ENCODE measurements at regions not wholly inside any gene's neighbourhood (a gene's known extent, or its start where the extent isn't known, plus 50 kb on each side); places are given as distances from the start of the nearest gene placed in this dataset.

GRCh38 chr6:104014163-104014959, 845.4 kb downstream of the HACE1 start:
- no peak overlapping the region for H3K27ac ChIP-seq (ENCODE audit: insufficient read depth, low read depth, low read length)
- FAIRE-seq (no peak), DNase-seq (ENCODE audit: low read depth, low spot score) (no peak)
- BruUV-seq (replicated peaks), result no TSS peak
- H3K27me3 ChIP-seq (ENCODE audit: control insufficient read depth in 2 of 2, insufficient read depth in 2 of 2, low read length in 2 of 2), result no peaks in the 10 kb centered on the region
- ChIA-PET CTCF (no interaction called here), POLR2A (no interaction called here)
- H3K9me1 ChIP-seq (replicated peaks; ENCODE audit: control insufficient read depth, extremely low read depth, insufficient read depth, low read length), result no peaks in the 10 kb centered on the region
- no peaks in the 10 kb centered on the region for H3K9me3 ChIP-seq (replicated peaks; ENCODE audit: control insufficient read depth, insufficient read depth, low read length)
- H3K36me3 ChIP-seq (ENCODE audit: control insufficient read depth in 2 of 2, extremely low read depth in 1 of 2, insufficient read depth in 2 of 2, low read length in 2 of 2), result no peaks in the 10 kb centered on the region
- no peaks in the 10 kb centered on the region for H3K4me1 ChIP-seq (ENCODE audit: control insufficient read depth, extremely low read depth, insufficient read depth, low read length)
- H2AFZ ChIP-seq (ENCODE audit: low read depth, low read length), result no peak overlapping the region
- H4K20me1 ChIP-seq (replicated peaks; ENCODE audit: control insufficient read depth, extremely low read depth, insufficient read depth, low read length), result no peaks in the 10 kb centered on the region
- TF ChIP-seq GATA2 (IDR thresholded peaks at IDR 0.05; ENCODE audit: insufficient read depth, insufficient read length, low read depth, low read length), result no peak
- TF ChIP-seq CTCF (IDR thresholded peaks at IDR 0.05; ENCODE audit: extremely low read depth in 1 of 2, insufficient read depth in 1 of 2, low read depth in 1 of 2, low read length in 2 of 2), result no peak
- TF ChIP-seq MYC (IDR thresholded peaks at IDR 0.05; ENCODE audit: low read depth, low read length), result no peak
- no peak for TF ChIP-seq POLR2A (IDR thresholded peaks at IDR 0.05; ENCODE audit: low read depth, low read length)
- no peak for TF ChIP-seq JUN (IDR thresholded peaks at IDR 0.05; ENCODE audit: borderline replicate concordance, insufficient read depth, insufficient read length, low read depth)
- no peak for TF ChIP-seq MAX (IDR thresholded peaks at IDR 0.05; ENCODE audit: insufficient read depth, insufficient read length)
- no peak for TF ChIP-seq FOS (IDR thresholded peaks at IDR 0.05; ENCODE audit: borderline replicate concordance, insufficient read depth, low read length)
- TF ChIP-seq POLR2AphosphoS5 (IDR thresholded peaks at IDR 0.05; ENCODE audit: insufficient read depth, low read depth, low read length), result no peak
- no peak for TF ChIP-seq EZH2 (IDR thresholded peaks at IDR 0.05; ENCODE audit: borderline replicate concordance, low read depth, low read length, severe bottlenecking)
- no peak overlapping the region for H3K4me3 ChIP-seq (replicated peaks in 1 of 3; ENCODE audit: insufficient read depth in 1 of 3, low read depth in 1 of 3, low read length in 3 of 3)
- no peaks in the 10 kb centered on the region for H3K79me2 ChIP-seq (ENCODE audit: control insufficient read depth, insufficient read depth, low read length)
- no peak overlapping the region for H3K9ac ChIP-seq (replicated peaks; ENCODE audit: extremely low read depth, insufficient read depth, low read length)
- no peak overlapping the region for H3K4me2 ChIP-seq (ENCODE audit: insufficient read depth, low read length)
- dilution Hi-C loops (cut with MboI; ENCODE audit: extremely low pct_ligation_motif_present, low sequenced_read_pairs) (no loop called here), intact Hi-C loops (cut with micrococcal nuclease) (no loop called here)

Measured in endothelial cell of umbilical vein (primary cell).